K562 (cell line): ENCODE measurements at regions not wholly inside any gene's neighbourhood (a gene's known extent, or its start where the extent isn't known, plus 50 kb on each side); places are given as distances from the start of the nearest gene placed in this dataset.

Source experiments
- ATAC-seq: fragments of 200-7000 bp; cut with Tn5 transposase; 3 replicates; pipeline ENCODE4 v1.9.1; 2020; ENCODE audit warnings: moderate library complexity
- BruUV-seq: library from RNA; stranded (reverse); fragments of 400-500 nt; replicated peaks from 2 replicates; lab custom pipeline; 2021; lab: Mats Ljungman, UMichigan
- CTCF ChIA-PET: fragments of 300-600 bp; formaldehyde crosslinking; extraction: SDS; loops from one replicate; lab custom pipeline; 2021; ENCODE audit warnings: low intra/inter-chr PET ratio; lab: Yijun Ruan, JAX
- POLR2A ChIA-PET: fragments of 300-600, 350-650 bp; sonication (Branson Sonifier 250); formaldehyde crosslinking; extraction: SDS; loops from one replicate; lab custom pipeline; 2021; ENCODE audit warnings: antibody characterized with exemption, inconsistent platforms; lab: Yijun Ruan, JAX
- DNase-seq, 4 experiments: peaks; one replicate each; pipeline versions ENCODE4 v3.0.0 to v3.0.0-alpha.2; 2011 to 2018; ENCODE audit warnings: low spot score in 3 of 4, mixed read lengths in 3 of 4; ENCODE audit errors: extremely low read depth in 1 of 4
- FAIRE-seq: peaks from 2 replicates; lab custom pipeline; 2011; peaks lifted over from hg19 to GRCh38; lab: Jason Lieb, UNC
- H2AFZ ChIP-seq: 2 replicates; pipeline ENCODE4 v1.6.0; 2011; ENCODE audit warnings: low read depth, low read length, control low read depth, inconsistent platforms
- H3K27ac ChIP-seq: fragments of 200-600 bp; 3 replicates; pipeline ENCODE4 v1.8.0; 2011; ENCODE audit warnings: low read depth, mild to moderate bottlenecking, control low read depth, inconsistent platforms, low read length, moderate library complexity, mixed read lengths; ENCODE audit errors: extremely low read depth
- H3K27me3 ChIP-seq, 2 experiments: fragments of 300-600 bp in 1 of 2; 2 replicates in 1 of 2; 3 replicates in 1 of 2; pipeline versions ENCODE4 v1.6.0 to v1.8.0; 2011; ENCODE audit warnings: inconsistent platforms in 2 of 2, low read length in 2 of 2, mild to moderate bottlenecking in 1 of 2, mixed read lengths in 1 of 2, moderate library complexity in 1 of 2; ENCODE audit not compliant: control insufficient read depth in 2 of 2, insufficient read depth in 2 of 2
- H3K36me3 ChIP-seq: fragments of 300-600 bp; 3 replicates; pipeline ENCODE4 v1.8.0; 2011; ENCODE audit warnings: mild to moderate bottlenecking, low read length, inconsistent platforms; ENCODE audit not compliant: control insufficient read depth, insufficient read depth
- H3K4me1 ChIP-seq, 2 experiments: fragments of 200-600 bp in 1 of 2; replicated peaks in 1 of 2; 2 replicates in 1 of 2; 3 replicates in 1 of 2; pipeline versions ENCODE4 v1.5.1 to v1.8.0; 2011; ENCODE audit warnings: inconsistent platforms in 2 of 2, low read length in 2 of 2, mild to moderate bottlenecking in 1 of 2, mixed read lengths in 1 of 2, moderate library complexity in 1 of 2; ENCODE audit not compliant: control insufficient read depth in 2 of 2, insufficient read depth in 2 of 2
- H3K4me2 ChIP-seq: 2 replicates; pipeline ENCODE4 v1.6.1; 2011; ENCODE audit warnings: low read length, control low read depth, inconsistent platforms, mixed read lengths; ENCODE audit not compliant: insufficient read depth
- H3K4me3 ChIP-seq: fragments of 200-600 bp; sonication (generic), shearing (Covaris generic); 2 replicates; pipeline ENCODE4 v1.5.1; 2016; ENCODE audit warnings: control low read depth, inconsistent platforms
- H3K79me2 ChIP-seq: fragments of 200-600 bp; 3 replicates; pipeline ENCODE4 v1.8.0; 2011; ENCODE audit warnings: low read length, inconsistent platforms; ENCODE audit not compliant: control insufficient read depth, insufficient read depth
- H3K9ac ChIP-seq, 2 experiments: 2 replicates each; pipeline versions ENCODE4 v1.6.0 to v1.6.1; 2011; ENCODE audit warnings: low read depth in 2 of 2, low read length in 2 of 2, control low read depth in 1 of 2, inconsistent platforms in 1 of 2, mild to moderate bottlenecking in 1 of 2, mixed read lengths in 1 of 2; ENCODE audit not compliant: insufficient read depth in 1 of 2
- H3K9me1 ChIP-seq: one replicate; pipeline ENCODE4 v1.6.0; 2011; ENCODE audit warnings: inconsistent platforms, mild to moderate bottlenecking, low read length, moderate library complexity; ENCODE audit not compliant: control insufficient read depth, insufficient read depth
- H3K9me3 ChIP-seq: replicated peaks from 2 replicates; pipeline ENCODE4 v1.5.1; 2011; ENCODE audit warnings: low read depth, low read length, inconsistent platforms; ENCODE audit not compliant: control insufficient read depth, insufficient read depth
- H4K20me1 ChIP-seq: replicated peaks from 2 replicates; pipeline ENCODE4 v1.6.1; 2011; ENCODE audit warnings: low read length, inconsistent platforms, mixed read lengths; ENCODE audit not compliant: control insufficient read depth, insufficient read depth
- BRD9 ChIP-seq: fragments of 450-650 bp; IDR thresholded peaks from 2 replicates; pipeline ENCODE4 v1.6.1; 2018; ENCODE audit warnings: low read depth; ENCODE audit not compliant: partially characterized antibody
- CBX3 ChIP-seq, 2 experiments: IDR thresholded peaks; 1 replicate in 1 of 2; 2 replicates in 1 of 2; pipeline ENCODE4 v1.6.1; 2012; ENCODE audit warnings: inconsistent platforms in 2 of 2, low read length in 2 of 2, borderline replicate concordance in 1 of 2, control low read depth in 1 of 2
- DACH1 ChIP-seq: fragments of 450-650 bp; IDR thresholded peaks from 2 replicates; pipeline ENCODE4 v1.6.1; 2018; ENCODE audit not compliant: partially characterized antibody
- DEAF1 ChIP-seq: fragments of 450-650 bp; formaldehyde crosslinking; IDR thresholded peaks from 2 replicates; pipeline ENCODE4 v1.4.0; 2020; ENCODE audit warnings: mild to moderate bottlenecking, moderate library complexity
- FOXJ2 ChIP-seq: fragments of 200-800 bp; sonication (Bioruptor generic); IDR thresholded peaks from 2 replicates; pipeline ENCODE4 v1.6.1; 2016; ENCODE audit warnings: missing genetic modification characterization, missing compliant biosample characterization
- GABPA ChIP-seq: fragments of 200-800 bp; sonication (Bioruptor generic); conservative IDR thresholded peaks from 2 replicates; pipeline ENCODE4 v1.6.1; 2016; ENCODE audit warnings: low read depth, missing genetic modification characterization, missing compliant biosample characterization
- GABPB1 ChIP-seq: sonication (generic); formaldehyde crosslinking; IDR thresholded peaks from 2 replicates; pipeline ENCODE4 v1.8.0; 2022; ENCODE audit warnings: mild to moderate bottlenecking, missing genetic modification reagents
- GTF2A2 ChIP-seq: IDR thresholded peaks from 2 replicates; pipeline ENCODE4 v1.6.1; 2016; ENCODE audit warnings: mild to moderate bottlenecking, missing genetic modification characterization, missing compliant biosample characterization
- NKRF ChIP-seq: fragments of 450-650 bp; IDR thresholded peaks from 2 replicates; pipeline ENCODE4 v1.6.1; 2016; ENCODE audit warnings: borderline replicate concordance
- POLR2H ChIP-seq: IDR thresholded peaks from 2 replicates; pipeline ENCODE4 v1.6.1; 2016; ENCODE audit warnings: missing genetic modification characterization, low read depth, mild to moderate bottlenecking, control low read depth, missing compliant biosample characterization, moderate library complexity
- PURB ChIP-seq: sonication (generic); formaldehyde crosslinking; IDR thresholded peaks from 2 replicates; pipeline ENCODE4 v1.9.0; 2021; ENCODE audit warnings: low read depth, mild to moderate bottlenecking, missing genetic modification reagents
- RHOXF2B ChIP-seq: fragments of 250-450 bp; sonication (Bioruptor Pico); conservative IDR thresholded peaks from 2 replicates; pipeline ENCODE4 v1.5.1; 2021
- STAT6 ChIP-seq: sonication (generic); formaldehyde crosslinking; IDR thresholded peaks from 2 replicates; pipeline ENCODE4 v1.8.1; 2023; ENCODE audit warnings: mild to moderate bottlenecking, missing genetic modification reagents
- TARDBP ChIP-seq: fragments of 450-650 bp; IDR thresholded peaks from 2 replicates; pipeline ENCODE4 v1.6.1; 2016
- TEAD2 ChIP-seq: fragments of 450-650 bp; IDR thresholded peaks from 2 replicates; pipeline ENCODE4 v1.6.1; 2016; ENCODE audit warnings: missing genetic modification characterization, control low read depth, missing compliant biosample characterization
- ZEB2 ChIP-seq: fragments of 450-650 bp; IDR thresholded peaks from 2 replicates; pipeline ENCODE4 v1.6.1; 2016
- ZNF311 ChIP-seq: fragments of 250-450 bp; sonication (Bioruptor Pico); IDR thresholded peaks from 2 replicates; pipeline ENCODE4 v1.4.0; 2020; ENCODE audit warnings: mild to moderate bottlenecking, moderate library complexity
- WGBS: fragments of 100-300 bp; shearing (Covaris generic); methylation state at CpG from one replicate; pipeline ENCODE4 v1.1.6; 2016; ENCODE audit warnings: low coverage, mixed read lengths; ENCODE audit not compliant: insufficient coverage; ENCODE audit errors: missing lambda C conversion rate; 5-methylcytosine and 5-hydroxymethylcytosine counted together
- in situ Hi-C: fragments of 300-500 bp; cut with MboI; formaldehyde crosslinking; loops from 4 replicates; pipeline ENCODE4 v1.15.0; 2018; ENCODE audit warnings: inconsistent platforms, mixed read lengths
- intact Hi-C: fragments of 100-400 bp; cut with micrococcal nuclease; formaldehyde crosslinking; loops from 2 replicates; pipeline ENCODE4 v1.14.2; 2022

GRCh38 chr4:13933191-13933590 is 305.7 kb upstream of the BOD1L1 start:
- 2% methylated on average over 4 of the region's 4 CpGs for WGBS
- Histone ChIP-seq H2AFZ (no peak overlapping the region), H3K79me2 (no peaks in the 10 kb centered on the region), H4K20me1 (no peaks in the 10 kb centered on the region), H3K9me3 (no peaks in the 10 kb centered on the region), H3K4me3 (no peak overlapping the region), H3K27me3 (no peaks in the 10 kb centered on the region), H3K9ac (no peak overlapping the region), H3K4me2 (no peak overlapping the region), H3K9me1 (no peaks in the 10 kb centered on the region), H3K27ac (no peak overlapping the region), H3K36me3 (no peaks in the 10 kb centered on the region), H3K4me1 (no peaks in the 10 kb centered on the region)
- POLR2A ChIA-PET, result no interaction called here
- in situ Hi-C loops (no loop called here), intact Hi-C loops (no loop called here)
- BruUV-seq, result no TSS peak
- no peak for ATAC-seq
- CTCF ChIA-PET, result no interaction called here
- no peak for DNase-seq
- FAIRE-seq, result no peak
- no peak for TF ChIP-seq CBX3 (IDR thresholded peaks at IDR 0.05; ENCODE audit: borderline replicate concordance in 1 of 2, low read length in 2 of 2)
- no peak for TF ChIP-seq BRD9
- no peak for TF ChIP-seq DACH1
- no peak for TF ChIP-seq POLR2H (tag)
- TF ChIP-seq GABPA (tag), result no peak
- TF ChIP-seq ZNF311 (CRISPR knock-in tag), result no peak
- no peak for TF ChIP-seq FOXJ2 (tag)
- no peak for TF ChIP-seq PURB
- no peak for TF ChIP-seq TARDBP
- TF ChIP-seq DEAF1, result no peak
- no peak for TF ChIP-seq GTF2A2 (tag)
- TF ChIP-seq NKRF, result no peak
- TF ChIP-seq ZEB2, result no peak
- TF ChIP-seq RHOXF2B, result no peak
- no peak for TF ChIP-seq GABPB1 (CRISPR knock-in tag)
- no peak for TF ChIP-seq STAT6 (CRISPR knock-in tag)
- TF ChIP-seq TEAD2 (tag), result no peak
